ENCODE measurements at regions not wholly inside any gene's neighbourhood (a gene's known extent, or its start where the extent isn't known, plus 50 kb on each side); places are given as distances from the start of the nearest gene placed in this dataset.

GRCh38 chr21:15152591-15152990 lies 87.8 kb upstream of the NRIP1 start:
- no peak for DNase-seq

GRCh38 chr21:15159382-15160020 lies 94.7 kb upstream of the NRIP1 start:
- no peak for DNase-seq

GRCh38 chr21:15160136-15160535 lies 95.3 kb upstream of the NRIP1 start:
- DNase-seq = no peak

GRCh38 chr21:15162921-15163320 lies 98.1 kb upstream of the NRIP1 start:
- no peak for DNase-seq

GRCh38 chr21:15164273-15164672 lies 99.5 kb upstream of the NRIP1 start:
- no peak for DNase-seq

GRCh38 chr21:15164678-15165303 lies 100.0 kb upstream of the NRIP1 start:
- DNase-seq = no peak

GRCh38 chr21:15170614-15171013 lies 105.8 kb upstream of the NRIP1 start:
- DNase-seq = no peak

- no peak for DNase-seq
Measured at GRCh38 chr21:15171546-15171945, 106.7 kb upstream of the NRIP1 start.

- DNase-seq = no peak
Measured at GRCh38 chr21:15172963-15173362, 108.2 kb upstream of the NRIP1 start.

GRCh38 chr21:15174923-15175322 lies 110.1 kb upstream of the NRIP1 start:
- DNase-seq = no peak

- no peak for DNase-seq
Measured at GRCh38 chr21:15182731-15183130, 117.9 kb upstream of the NRIP1 start.

- no peak for DNase-seq
Measured at GRCh38 chr21:15183813-15184257, 119.0 kb upstream of the NRIP1 start.

- DNase-seq = no peak
Measured at GRCh38 chr21:15190412-15190811, 125.6 kb upstream of the NRIP1 start.

GRCh38 chr21:15190837-15191236 lies 126.0 kb upstream of the NRIP1 start:
- DNase-seq = no peak

GRCh38 chr21:15191342-15191741 lies 126.5 kb upstream of the NRIP1 start:
- no peak for DNase-seq

- DNase-seq = no peak
Measured at GRCh38 chr21:15192243-15192642, 127.4 kb upstream of the NRIP1 start.

GRCh38 chr21:15193937-15194336 lies 129.1 kb upstream of the NRIP1 start:
- DNase-seq = no peak

GRCh38 chr21:15195104-15195503 lies 130.3 kb upstream of the NRIP1 start:
- DNase-seq = no peak

GRCh38 chr21:15195768-15196167 lies 131.0 kb upstream of the NRIP1 start:
- no peak for DNase-seq

GRCh38 chr21:15197696-15198095 lies 132.9 kb upstream of the NRIP1 start:
- DNase-seq = no peak

- no peak for DNase-seq
Measured at GRCh38 chr21:15199414-15200383, 134.9 kb upstream of the NRIP1 start.

GRCh38 chr21:15203740-15204139 lies 138.9 kb upstream of the NRIP1 start:
- no peak for DNase-seq

- DNase-seq = no peak
Measured at GRCh38 chr21:15204140-15204969, 139.6 kb upstream of the NRIP1 start.
